GM21529 (cell line): ENCODE measurements at regions not wholly inside any gene's neighbourhood (a gene's known extent, or its start where the extent isn't known, plus 50 kb on each side); places are given as distances from the start of the nearest gene placed in this dataset.

Source experiments
- ATAC-seq: cut with Tn5 transposase; IDR thresholded peaks from one replicate; pipeline ENCODE4 v1.9.1; 2021; ENCODE audit not compliant: unreplicated experiment

- ATAC-seq = no peak
Measured at GRCh38 chr2:139354518-139354917, 574.3 kb upstream of the NXPH2 start.

- ATAC-seq = no peak
Measured at GRCh38 chr2:139353874-139354273, 573.7 kb upstream of the NXPH2 start.

GRCh38 chr2:139317259-139317658 lies 537.1 kb upstream of the NXPH2 start:
- ATAC-seq = no peak

DNA sequence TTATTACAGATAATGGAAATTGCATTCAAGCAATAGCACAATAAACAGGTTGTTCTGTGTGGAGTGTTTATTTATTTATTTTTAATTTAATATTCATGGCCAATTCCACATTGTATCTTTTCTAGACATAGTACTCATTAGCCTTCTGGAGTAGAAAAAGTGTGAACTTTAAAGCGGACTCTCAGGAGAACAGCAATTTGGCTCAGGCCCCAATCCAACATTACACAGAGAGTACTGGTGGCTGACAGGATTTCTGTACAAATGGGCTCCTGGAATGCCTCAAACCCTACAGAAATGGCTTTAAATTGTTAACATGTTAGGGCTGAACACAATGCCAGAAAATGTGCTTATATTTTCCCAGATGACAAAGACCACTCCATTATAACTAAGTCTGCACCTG lies 533.9 kb upstream of the NXPH2 start:
- ATAC-seq = no peak

- ATAC-seq = no peak
Measured at GRCh38 chr2:139296672-139297209, 516.6 kb upstream of the NXPH2 start.

GRCh38 chr2:139293992-139294548 lies 513.9 kb upstream of the NXPH2 start:
- no peak for ATAC-seq

- no peak for ATAC-seq
Measured at GRCh38 chr2:139281124-139281523, 500.9 kb upstream of the NXPH2 start.

DNA sequence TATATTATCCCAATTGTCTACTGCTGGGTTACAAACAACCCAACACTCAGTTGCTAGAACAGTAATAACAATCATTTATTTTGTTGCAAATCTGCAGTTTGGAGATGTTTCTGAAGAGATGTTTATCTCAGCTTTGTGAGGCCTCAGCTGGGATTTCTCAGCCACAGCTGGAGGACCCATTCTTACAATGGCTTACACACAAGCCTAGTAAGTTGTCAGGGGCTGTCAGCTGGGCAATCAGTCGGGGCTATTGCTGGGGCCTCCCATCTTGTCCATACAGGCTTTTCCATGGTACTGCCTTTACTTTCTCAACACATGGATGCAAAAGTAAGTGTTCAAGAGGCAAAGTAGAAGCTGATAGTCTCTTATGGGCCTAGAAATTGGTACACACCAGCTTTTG lies 491.7 kb upstream of the NXPH2 start:
- no peak for ATAC-seq

DNA sequence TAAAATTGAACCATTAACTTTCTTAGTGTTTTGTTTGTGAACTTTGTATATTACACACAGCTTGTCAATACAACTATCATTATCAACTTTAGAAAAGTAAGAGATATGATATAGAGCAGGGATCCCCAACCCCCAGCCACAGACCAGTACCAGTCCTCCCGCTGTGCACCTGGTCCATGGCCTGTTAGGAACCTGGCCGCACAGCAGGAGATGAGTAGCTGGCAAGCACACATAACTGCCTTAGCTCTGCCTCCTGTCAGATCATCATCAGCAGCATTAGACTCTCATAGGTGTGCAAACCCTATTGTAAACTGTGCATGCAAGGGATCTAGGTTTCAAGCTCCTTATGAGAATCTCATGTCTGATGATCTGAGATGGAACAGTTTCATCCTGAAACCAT lies 491.0 kb upstream of the NXPH2 start:
- ATAC-seq = no peak

DNA sequence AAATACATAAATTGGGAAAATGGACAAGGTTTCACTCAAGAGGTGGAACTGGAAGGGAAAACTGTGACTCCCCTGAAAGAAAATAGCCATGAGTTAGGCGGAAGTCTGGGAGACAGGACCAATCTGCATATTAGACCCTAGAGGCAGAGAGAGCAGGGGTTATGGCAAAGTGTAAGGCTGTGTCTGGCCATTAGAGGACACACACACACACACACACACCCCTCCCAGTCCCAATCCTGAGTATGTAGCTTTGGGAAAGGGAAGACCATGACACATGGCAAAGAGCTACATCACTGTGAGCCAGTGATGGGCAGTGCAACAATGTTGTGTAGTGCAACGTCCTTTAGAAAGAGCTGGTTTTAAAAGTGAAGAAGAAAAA lies 479.9 kb upstream of the NXPH2 start:
- no peak for ATAC-seq

DNA sequence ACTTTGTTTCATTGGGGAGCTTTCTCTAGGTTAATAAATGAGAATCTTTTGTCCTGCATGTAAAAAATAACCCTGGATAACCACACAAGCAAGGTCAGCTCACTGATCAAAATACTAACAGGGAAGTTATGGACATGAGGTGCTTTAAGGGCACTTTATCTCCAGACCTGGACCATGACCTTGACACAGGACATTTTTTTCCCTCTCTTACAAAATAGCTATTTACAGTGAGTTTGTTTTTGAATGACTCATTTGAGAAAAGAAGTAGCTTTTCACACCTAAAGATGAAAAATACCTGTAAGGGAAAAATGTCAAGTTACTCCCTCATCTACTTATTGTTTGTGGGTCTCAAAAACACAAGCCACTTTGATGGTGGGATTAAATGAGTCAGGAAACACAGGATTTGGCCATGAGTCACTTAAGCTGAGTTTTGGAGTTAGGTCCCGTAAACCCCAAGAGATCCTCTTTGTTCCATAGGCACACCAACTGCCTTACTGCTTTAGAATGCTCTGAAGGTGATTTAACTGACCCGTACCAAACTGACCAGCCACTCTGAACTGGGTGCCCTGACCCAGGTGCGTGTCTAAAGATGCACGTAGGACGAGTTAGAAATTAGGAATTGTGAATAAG lies 479.3 kb upstream of the NXPH2 start:
- no peak for ATAC-seq

DNA sequence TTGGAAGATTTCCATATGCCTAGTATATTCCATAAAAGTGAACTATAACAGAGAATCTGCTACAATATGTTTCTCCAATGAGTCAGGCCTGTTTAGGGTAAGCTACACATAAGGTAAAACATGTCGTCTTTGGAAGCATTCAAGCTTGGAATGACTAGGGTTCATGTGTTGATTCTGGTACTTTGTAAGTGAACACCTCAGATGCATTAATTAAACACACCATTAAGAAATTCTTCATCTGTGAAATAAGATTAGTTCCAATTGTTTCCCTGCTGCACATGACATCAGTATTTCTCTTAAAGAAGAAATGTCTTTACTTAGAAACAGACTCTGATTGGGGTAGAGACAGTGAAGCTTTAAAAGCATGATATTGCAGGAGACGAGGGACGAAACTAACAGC lies 461.1 kb upstream of the NXPH2 start:
- no peak for ATAC-seq

- no peak for ATAC-seq
Measured at GRCh38 chr2:139237023-139237422, 456.8 kb upstream of the NXPH2 start.

DNA sequence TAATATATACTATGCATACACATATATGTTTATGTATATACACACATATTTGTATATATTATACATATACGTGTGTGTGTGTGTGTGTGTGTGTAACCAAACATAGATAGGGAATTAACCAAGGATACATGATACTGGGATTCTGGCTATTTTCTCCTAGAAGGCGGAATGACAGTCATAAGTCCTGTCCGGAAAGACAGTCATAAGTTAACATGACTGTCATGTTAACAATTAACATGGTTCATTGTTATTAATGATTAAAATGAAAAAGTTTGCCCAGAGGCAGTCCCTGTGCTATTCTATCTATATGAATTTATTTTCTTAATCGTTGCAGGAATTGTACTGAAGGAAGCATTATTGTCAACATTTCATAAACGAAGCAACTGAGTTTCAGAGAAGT lies 450.7 kb upstream of the NXPH2 start:
- no peak for ATAC-seq

- no peak for ATAC-seq
Measured at GRCh38 chr2:139228276-139228675, 448.1 kb upstream of the NXPH2 start.

DNA sequence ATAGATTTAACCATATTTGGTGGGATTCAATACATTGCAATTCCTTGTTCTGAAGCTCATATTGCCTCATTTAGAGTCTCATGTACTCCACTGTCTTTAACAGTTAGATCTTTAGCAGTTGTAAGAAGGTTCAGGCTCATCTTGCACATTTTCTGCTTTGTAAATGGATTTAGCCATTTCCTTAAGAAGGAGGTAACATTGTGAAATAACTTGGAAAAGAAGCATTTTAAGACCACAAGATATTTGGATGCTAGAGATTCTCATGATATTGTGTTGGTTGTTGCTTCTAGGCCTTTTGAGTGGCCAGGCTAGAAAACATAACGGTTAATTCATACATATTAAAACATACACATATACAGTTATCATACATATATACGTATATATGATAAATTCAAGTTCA lies 445.8 kb upstream of the NXPH2 start:
- no peak for ATAC-seq

DNA sequence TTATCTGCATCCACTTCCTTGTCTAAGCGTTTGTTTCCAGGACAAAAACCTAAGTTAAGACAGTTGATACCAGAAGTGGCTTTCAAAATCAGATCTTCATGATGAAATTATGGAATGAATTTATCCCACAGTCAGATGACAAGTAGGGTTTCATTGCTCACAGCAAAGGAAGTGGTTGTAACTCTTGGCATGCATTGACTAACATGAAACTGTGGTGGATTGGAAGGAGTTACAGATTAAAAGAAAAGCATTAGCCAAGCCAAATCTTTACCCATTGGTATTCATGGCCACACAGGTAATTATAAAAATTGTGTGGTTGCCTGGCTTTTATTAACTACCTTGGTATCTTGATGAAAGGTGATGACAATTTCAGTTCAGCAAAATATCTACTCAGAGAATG lies 438.0 kb upstream of the NXPH2 start:
- no peak for ATAC-seq

DNA sequence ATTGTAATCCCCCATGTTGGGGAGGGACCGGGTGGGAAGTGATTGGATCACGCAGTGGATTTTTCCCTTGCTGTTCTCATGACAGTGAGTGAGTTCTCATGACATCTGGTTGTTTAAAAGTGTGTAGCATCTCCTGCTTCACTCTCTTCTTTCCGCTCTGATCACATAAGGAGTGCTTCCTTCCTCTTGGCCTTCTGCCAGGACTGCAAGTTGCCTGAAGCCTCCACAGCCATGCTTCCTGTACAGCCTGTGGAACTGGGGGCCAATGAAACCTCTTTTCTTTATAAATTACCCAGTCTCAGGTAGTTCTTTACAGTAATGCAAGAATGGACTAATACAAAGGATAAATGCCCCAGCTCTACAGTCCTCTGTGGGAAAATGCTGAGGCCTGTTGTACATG lies 437.5 kb upstream of the NXPH2 start:
- no peak for ATAC-seq

DNA sequence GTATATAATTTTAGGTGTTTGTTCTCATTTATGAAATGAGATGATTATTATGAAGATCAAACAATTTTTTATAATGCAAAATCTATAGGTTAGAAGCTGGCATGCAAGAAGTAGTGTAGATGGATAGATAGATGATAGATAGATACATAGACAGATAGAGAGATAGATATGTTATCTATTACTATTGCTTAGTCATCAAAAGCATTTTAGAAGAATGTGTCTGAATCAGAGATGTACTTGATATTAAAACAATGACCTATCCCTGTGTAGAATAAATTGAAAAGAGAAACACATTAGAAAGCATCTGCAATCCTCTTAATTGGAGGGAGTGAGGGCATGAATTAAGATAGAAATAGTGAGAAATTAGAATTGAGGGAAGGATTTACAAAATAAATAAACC lies 436.2 kb upstream of the NXPH2 start:
- ATAC-seq = no peak

DNA sequence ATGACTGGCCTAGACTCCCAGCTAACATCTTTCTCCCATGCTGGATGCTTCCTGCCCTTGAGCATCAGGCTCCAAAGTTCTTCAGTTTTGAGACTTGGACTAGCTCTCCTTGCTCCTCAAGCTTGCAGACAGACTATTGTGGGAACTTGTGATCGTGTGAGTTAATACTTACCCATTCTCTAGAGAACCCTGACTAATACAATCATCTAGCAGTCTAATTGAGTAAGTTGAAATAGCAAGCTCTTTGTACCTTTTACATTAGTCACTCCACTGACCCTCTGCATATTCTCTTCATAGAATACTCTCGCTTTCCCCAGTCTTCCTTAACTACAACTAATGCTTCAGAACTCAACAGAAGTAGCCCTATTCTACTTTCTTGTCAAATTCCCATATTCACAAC lies 434.6 kb upstream of the NXPH2 start:
- ATAC-seq = no peak

- no peak for ATAC-seq
Measured at GRCh38 chr2:139209586-139209985, 429.4 kb upstream of the NXPH2 start.

DNA sequence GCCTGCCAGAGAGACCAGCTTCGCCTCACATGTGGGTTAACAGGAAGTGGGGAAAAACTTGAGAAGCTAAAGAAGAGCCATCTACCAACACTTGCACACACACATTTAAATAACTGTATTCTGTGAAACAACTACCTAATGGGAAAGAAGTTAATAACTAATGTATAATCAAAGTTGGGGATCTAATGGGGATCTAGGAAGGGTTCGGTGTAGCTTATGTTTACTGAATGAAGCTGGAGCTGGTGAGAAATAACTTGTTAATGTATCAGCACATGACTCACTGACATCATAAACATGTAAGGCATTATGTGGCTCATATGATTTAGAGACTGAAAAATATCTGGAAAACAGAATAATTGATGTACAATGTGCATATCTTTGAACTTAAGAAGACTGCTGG lies 421.3 kb upstream of the NXPH2 start:
- ATAC-seq = no peak

- no peak for ATAC-seq
Measured at GRCh38 chr2:139196754-139197153, 416.6 kb upstream of the NXPH2 start.
